ENCODE measurements at regions not wholly inside any gene's neighbourhood (a gene's known extent, or its start where the extent isn't known, plus 50 kb on each side); places are given as distances from the start of the nearest gene placed in this dataset.
"Not testable (repeated sequence)": the region's sequence is repeated elsewhere in the genome, so short reads cannot be mapped to it uniquely, and the experiment has no call there.

DNA sequence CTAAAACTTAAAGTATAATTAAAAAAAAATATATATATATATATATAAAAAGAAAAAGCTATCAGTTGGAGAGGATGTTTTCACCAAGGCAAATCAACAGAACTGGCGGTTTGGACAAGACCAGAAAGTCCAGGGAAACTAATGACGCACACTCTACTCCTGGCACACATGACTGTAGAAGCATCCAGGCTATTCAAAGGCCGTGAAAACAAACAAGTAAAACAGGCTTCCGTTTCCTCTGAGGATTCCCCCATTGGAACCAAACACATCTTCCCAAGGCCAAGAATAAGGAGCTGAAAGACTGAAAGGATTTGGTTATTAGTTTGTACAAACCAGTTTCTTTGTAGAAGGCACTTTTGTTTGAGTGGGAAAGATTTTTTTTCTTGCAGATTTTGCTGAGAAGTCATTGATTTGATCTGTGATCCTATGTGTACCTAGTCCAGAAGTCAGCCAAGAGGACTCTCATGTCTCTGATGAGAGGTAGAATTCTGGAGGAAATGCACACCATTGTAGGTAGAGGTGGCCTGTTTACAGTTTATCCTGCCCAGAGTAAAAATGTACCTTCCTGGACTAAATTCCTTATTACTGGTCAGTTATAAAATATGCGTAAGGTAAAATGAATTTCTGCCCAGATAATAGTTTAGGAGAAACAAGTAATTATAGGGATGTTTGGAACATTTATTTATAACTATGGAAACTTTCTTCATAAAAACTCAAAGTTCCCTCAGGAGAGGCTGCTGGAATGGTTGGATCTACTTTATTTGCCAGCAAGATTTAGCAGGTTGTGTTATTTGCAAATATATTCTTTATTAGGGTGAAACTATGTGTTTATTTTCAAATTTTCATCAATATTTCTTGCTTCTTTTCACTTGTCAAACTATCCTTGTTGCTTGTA lies 66.5 kb downstream of the DMP1 start:
- DNase-seq, result no peak
- in situ Hi-C loops (cut with MboI; ENCODE audit: low pct_unique_long_range_greater_than_20kb, low sequenced_read_pairs), result no loop called here

DNA sequence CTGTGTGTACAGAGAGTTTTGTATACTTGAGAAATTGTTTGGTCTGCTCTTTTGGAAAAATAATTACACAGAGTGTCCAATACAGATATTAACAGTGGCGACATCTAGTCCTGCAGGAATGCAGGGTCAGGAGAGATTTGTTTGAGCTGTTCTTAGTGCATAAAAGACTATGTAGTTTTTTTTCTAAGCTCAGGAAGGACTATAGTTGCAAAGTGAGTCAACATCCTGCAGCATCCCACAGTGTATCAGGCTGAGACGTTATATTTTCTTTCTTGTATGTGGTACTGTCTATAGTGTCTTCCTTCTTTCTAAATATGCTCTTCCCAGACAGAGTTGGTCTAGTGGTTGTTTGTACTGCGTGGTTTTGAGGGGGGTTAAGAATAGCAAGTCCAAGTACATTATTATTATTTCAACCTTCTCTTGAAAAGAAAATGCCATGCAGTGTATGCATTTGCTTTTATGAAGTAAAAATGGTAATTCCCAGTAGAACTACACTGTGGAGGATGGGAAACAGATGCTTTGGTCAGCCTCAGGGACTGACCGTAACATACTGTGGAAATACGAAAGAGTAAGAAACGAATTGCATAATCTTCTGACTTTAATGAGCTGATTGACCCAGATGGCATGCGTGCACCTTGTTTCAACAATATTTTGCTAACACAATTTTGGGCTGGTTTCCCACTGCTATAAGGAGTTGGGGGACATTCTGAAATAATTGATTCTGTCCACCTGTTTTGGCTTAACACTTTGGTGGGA lies 67.4 kb downstream of the DMP1 start:
- no peak for DNase-seq
- in situ Hi-C loops (cut with MboI; ENCODE audit: low pct_unique_long_range_greater_than_20kb, low sequenced_read_pairs), result no loop called here

DNA sequence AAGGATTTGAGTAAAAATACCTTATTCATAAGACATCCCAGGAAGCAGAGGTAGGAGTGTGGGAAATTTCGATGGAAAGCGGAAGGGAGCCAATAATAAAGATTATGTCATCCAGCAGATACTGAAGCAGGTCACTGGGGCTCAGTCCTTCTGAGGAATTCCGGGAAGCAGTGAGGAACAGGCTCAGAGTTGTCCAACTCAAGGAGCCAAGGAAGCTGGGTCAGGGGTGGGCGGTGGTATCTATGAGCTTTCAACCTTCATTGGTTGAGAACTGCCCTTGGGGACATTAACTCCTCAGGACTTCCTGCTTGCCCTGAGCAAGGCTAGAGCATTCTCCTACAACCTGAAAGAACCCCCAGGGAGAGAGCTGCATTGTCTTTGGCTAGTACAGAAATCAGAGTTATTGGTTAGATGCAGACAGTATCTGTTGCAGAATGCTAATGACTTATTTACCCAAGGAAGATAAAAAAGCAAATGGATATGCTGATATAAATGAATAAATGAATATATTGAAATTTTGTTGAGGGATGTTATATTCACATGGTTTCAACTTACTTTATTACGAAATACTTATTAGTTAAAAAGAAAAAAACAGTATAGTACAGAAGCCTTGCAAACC lies 68.2 kb downstream of the DMP1 start:
- in situ Hi-C loops (cut with MboI; ENCODE audit: low pct_unique_long_range_greater_than_20kb, low sequenced_read_pairs), result no loop called here

DNA sequence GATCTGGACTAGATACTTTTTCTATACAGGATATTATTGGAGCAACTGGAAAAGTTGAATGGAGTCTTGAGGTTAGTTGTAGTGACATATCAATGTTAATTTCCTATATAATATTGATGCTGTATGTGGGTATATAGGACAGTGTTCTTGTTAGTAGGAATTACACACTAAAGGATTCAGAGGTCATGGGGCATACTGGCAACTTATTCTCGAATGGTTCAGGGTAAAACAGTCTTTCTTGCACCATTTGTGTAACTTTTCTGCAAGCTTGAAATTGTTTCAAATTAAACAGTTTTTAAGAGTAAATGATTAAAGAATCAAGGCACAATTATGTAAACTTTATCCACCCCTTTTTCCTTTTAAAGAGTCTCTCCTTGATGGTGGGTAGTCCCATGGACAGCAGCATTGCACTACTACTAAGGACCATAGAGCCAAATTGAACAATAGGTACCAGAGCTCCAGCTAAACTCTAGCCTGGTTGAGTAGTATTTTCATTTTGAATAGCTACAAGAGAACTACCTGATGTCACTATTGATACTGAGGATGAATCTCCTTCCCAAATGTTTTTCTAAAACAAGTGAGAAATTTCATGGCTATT lies 70.1 kb downstream of the DMP1 start:
- no peak for DNase-seq
- in situ Hi-C loops (cut with MboI; ENCODE audit: low pct_unique_long_range_greater_than_20kb, low sequenced_read_pairs), result no loop called here

More for the DNA sequence above, 68.2 kb downstream of the DMP1 start:
- DNase-seq, result no peak

DNA sequence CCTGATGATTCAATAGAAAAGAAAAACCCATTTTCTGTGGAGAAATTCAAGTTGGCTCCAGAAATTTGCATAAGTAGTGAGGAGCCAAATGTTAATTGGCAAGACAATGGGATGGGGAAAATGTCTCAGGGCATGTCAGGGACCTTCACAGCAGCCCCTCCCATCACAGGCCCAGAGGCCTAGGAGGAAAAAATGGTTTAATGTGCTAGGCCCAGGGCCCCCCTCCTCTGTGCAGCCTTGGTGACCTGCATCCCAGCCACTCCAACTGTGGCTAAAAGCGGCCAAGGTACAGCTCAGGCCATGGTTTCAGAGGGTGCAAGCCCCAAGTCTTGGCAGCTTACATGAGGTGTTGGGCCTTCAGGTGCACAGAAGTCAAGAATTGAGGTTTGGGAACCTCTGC lies 74.1 kb upstream of the IBSP start:
- in situ Hi-C loops (cut with MboI; ENCODE audit: low pct_unique_long_range_greater_than_20kb, low sequenced_read_pairs); DNase-seq: not testable (repeated sequence)

DNA sequence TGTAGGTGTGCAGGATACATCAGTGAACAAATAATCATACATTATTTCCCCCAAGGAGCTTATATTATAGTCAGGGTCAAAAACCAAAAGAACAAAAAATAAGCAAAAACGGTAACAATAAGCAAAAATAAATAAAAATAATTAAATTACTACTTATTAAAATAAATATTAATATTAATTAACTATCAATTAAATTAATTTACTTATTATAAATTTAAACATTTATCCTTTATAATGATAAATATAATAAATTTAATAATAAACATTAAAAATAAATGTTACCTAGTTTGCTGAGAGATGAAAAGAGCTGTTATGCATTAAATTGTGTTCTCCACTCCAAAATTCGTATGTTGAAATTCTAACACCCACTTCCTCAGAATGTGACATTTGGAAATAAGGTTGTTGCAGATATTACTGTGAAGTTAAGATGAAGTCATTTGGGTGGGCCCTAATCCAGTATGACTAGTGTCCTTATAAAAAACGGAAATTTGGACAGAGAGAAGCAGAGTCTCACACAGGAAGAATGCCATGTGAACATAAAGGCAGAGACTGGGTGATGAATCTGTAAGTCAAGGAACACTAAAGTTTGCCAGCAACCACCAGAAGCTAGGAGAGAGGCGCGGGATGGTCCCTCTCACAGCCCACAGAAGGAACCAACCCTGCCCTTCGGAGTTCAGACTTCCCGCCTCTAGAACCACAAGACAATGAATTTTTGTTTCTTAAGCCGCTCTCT lies 67.2 kb upstream of the IBSP start:
- in situ Hi-C loops (cut with MboI; ENCODE audit: low pct_unique_long_range_greater_than_20kb, low sequenced_read_pairs), result no loop called here
- no peak for DNase-seq

DNA sequence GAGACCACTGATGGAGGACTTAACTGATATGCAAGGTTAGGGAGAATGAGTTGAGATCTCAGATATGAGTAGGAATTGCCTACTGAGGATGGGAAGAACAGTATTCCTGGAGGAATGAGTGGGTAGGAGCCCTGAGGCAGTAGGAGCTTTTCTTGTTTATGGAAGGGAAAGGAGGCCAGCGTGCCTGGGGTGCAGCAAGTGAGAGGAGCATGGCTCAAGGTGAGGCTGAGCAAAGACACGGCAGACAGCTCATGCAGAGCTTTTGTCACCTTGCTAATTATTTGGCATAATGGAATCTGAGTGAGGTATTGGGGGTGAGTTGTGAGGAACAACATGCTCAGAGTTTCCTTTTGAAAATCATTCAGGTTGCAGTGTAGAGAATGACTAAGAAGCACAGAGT lies 65.3 kb upstream of the IBSP start:
- in situ Hi-C loops (cut with MboI; ENCODE audit: low pct_unique_long_range_greater_than_20kb, low sequenced_read_pairs), result no loop called here
- no peak for DNase-seq

DNA sequence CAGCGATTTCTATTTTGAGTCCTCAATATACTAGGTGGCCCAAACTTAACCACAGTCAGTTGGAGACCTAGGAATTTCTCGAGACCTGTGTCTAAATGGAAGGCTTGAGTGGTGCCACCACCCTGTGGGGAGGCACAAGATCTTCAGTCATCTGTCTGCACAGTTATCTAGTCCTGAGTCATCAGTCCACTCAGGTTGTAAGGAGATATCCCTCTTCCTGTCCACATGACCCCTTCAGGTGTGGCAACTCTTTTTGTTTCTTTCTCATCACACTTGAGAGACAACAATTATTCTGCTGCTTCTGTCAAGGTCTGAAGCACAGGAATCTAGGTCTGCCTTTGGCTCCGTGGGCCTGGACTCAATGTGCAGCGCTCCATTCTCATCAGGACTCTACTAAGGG lies 64.4 kb upstream of the IBSP start:
- in situ Hi-C loops (cut with MboI; ENCODE audit: low pct_unique_long_range_greater_than_20kb, low sequenced_read_pairs), result no loop called here
- DNase-seq, result no peak

DNA sequence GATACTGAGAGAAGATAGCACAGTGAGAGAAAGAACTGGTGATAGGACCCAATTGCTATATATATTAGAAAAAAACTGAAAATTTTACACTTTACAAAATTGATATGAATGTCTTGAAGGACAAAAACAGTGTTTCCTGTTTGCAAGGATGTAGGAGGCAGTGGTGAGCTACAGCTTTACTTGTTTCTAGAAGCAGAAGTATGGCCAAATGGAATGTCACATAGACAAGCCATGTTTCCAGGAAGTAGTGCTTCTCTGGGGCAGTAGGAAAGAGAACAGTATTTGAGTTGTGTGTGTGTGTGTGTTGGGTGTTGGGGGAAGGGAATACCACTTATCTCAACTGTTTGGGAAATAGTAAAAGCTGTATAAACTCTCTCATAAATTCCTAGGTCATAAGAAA lies 60.9 kb upstream of the IBSP start:
- DNase-seq, result peak; percentile 26
- in situ Hi-C loops (cut with MboI; ENCODE audit: low pct_unique_long_range_greater_than_20kb, low sequenced_read_pairs), result no loop called here

DNA sequence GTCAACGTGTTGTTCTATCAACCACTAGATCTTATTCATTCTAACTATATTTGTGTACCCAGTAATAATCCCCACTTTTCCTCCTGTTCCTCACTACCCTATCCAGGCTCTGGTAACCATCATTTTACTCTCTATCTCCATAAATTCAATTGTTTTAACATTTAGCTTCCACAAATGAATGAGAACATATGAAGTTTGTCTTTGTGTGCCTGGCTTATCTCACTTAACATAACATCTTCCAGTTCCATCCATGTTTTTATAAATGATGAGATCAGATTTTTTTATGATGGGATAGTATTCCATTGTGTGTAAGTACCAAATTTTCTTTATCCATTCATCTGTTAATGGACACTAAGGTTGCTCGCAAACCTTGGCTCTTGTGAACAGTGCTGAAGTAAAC lies 59.9 kb upstream of the IBSP start:
- in situ Hi-C loops (cut with MboI; ENCODE audit: low pct_unique_long_range_greater_than_20kb, low sequenced_read_pairs), result no loop called here
- DNase-seq, result no peak

DNA sequence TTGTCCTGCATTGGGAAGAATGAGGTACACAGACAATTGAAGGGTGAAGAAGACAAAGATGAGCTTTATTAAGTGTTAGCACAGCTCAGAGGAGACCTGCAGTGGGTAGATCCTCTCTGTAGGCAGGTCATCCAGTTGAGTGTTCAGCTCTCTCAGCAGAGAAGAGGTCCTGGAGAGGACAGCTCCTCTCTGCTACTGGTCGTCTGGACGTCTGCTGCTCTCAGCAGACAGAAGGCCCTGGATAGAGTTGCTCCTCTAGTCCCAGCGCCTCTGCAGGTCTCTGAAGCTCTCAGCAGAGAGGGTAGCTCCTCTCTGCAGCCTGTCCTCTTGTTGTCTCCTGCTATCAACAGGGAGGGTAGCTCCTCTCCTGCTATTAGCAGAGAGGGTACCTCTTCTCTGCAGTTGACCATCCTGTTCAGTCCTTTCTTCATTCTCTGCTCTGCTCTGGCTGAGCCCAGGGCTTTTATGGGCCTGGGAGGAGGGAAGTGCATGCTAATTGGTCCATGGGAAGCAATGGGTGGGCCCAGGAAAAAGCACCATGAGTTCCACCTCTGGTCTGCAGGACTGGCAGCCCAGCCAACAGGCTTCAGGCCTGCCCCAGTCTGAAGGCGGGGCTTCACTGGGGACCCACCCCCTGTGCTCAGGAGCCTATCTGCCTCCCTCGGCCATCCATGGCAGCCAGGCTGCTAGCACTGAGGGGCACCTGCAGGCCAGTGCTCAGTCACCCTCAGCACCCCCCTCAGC lies 54.1 kb upstream of the IBSP start:
- in situ Hi-C loops (cut with MboI; ENCODE audit: low pct_unique_long_range_greater_than_20kb, low sequenced_read_pairs), result no loop called here
- DNase-seq, result no peak

DNA sequence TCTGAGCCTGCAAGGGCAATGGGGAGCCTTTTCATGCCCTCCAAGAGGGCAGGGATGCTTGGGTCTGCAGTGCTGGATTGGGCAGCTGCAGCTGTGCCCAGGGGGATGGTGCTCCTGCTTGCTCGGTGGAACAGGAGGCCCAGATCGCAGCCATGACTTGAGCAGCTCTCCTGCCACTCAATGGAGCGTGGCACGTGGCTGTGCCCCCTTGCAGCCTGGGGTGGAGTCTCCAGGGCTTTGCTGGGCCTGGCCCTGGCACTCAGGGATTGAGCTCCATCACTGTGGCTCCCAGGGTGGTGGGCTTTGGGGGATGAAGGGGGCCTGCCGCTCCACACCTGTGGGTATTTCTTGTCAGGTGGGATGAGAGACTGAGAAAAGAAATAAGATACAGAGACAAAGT lies 53.4 kb upstream of the IBSP start:
- in situ Hi-C loops (cut with MboI; ENCODE audit: low pct_unique_long_range_greater_than_20kb, low sequenced_read_pairs), result no loop called here
- no peak for DNase-seq
